SK-N-SH treated with all-trans-retinoic acid at 6 μM for 48 hours (cell line): ENCODE measurements at regions not wholly inside any gene's neighbourhood (a gene's known extent, or its start where the extent isn't known, plus 50 kb on each side); places are given as distances from the start of the nearest gene placed in this dataset.

Experiments used
- ARNTL ChIP-seq: fragments of 450-650 bp; formaldehyde crosslinking; IDR thresholded peaks from 2 replicates; pipeline ENCODE4 v1.5.0; 2020; ENCODE audit warnings: low read depth, mild to moderate bottlenecking, moderate library complexity, borderline replicate concordance
- CREB5 ChIP-seq: fragments of 250-450 bp; sonication (Bioruptor Pico); IDR thresholded peaks from 2 replicates; pipeline ENCODE4 v1.5.1; 2020; ENCODE audit warnings: low read depth, mild to moderate bottlenecking, moderate library complexity
- CSRNP3 ChIP-seq: fragments of 250-450 bp; sonication (Bioruptor Pico); IDR thresholded peaks from 2 replicates; pipeline ENCODE4 v1.5.1; 2021; ENCODE audit warnings: mild to moderate bottlenecking, moderate library complexity
- ESRRG ChIP-seq: fragments of 250-450 bp; sonication (Bioruptor Pico); IDR thresholded peaks from 2 replicates; pipeline ENCODE4 v1.6.1; 2021; ENCODE audit warnings: mild to moderate bottlenecking
- OSR1 ChIP-seq: fragments of 250-450 bp; sonication (Bioruptor Pico); IDR thresholded peaks from 2 replicates; pipeline ENCODE4 v1.8.0; 2022; ENCODE audit warnings: moderate library complexity, mild to moderate bottlenecking, inconsistent platforms
- TCF4 ChIP-seq: fragments of 250-450 bp; sonication (Bioruptor Pico); IDR thresholded peaks from 2 replicates; pipeline ENCODE4 v1.8.0; 2021; ENCODE audit warnings: mild to moderate bottlenecking, moderate library complexity, borderline replicate concordance
- ZC3H10 ChIP-seq: fragments of 250-450 bp; sonication (Bioruptor Pico); IDR thresholded peaks from 2 replicates; pipeline ENCODE4 v1.5.1; 2021; ENCODE audit warnings: mild to moderate bottlenecking, moderate library complexity
- ZNF70 ChIP-seq: fragments of 450-650 bp; formaldehyde crosslinking; IDR thresholded peaks from 2 replicates; pipeline ENCODE4 v1.5.0; 2020; ENCODE audit warnings: mild to moderate bottlenecking, moderate library complexity
- ZNF8 ChIP-seq: fragments of 450-650 bp; formaldehyde crosslinking; IDR thresholded peaks from 2 replicates; pipeline ENCODE4 v1.5.0; 2020; ENCODE audit warnings: mild to moderate bottlenecking, moderate library complexity
- TF ChIP-seq, protein P1 (sequence below): fragments of 250-450 bp; sonication (Bioruptor Pico); IDR thresholded peaks from 2 replicates; pipeline ENCODE4 v1.8.0; 2020; ENCODE audit warnings: mild to moderate bottlenecking, moderate library complexity, borderline replicate concordance

GRCh38 chr1:234961456-234962339 lies 166.9 kb downstream of the TOMM20 start:
- TF ChIP-seq ZC3H10 (peak; percentile 47; the same call in 1 of the 2 replicates), OSR1 (no peak), ARNTL (no peak), ESRRG (CRISPR knock-in tag) (no peak), CSRNP3 (no peak), ZNF8 (CRISPR knock-in tag) (no peak), CREB5 (CRISPR knock-in tag) (no peak), TCF4 (CRISPR knock-in tag) (no peak), ZNF70 (CRISPR knock-in tag) (no peak)
- TF ChIP-seq, protein P1, sequence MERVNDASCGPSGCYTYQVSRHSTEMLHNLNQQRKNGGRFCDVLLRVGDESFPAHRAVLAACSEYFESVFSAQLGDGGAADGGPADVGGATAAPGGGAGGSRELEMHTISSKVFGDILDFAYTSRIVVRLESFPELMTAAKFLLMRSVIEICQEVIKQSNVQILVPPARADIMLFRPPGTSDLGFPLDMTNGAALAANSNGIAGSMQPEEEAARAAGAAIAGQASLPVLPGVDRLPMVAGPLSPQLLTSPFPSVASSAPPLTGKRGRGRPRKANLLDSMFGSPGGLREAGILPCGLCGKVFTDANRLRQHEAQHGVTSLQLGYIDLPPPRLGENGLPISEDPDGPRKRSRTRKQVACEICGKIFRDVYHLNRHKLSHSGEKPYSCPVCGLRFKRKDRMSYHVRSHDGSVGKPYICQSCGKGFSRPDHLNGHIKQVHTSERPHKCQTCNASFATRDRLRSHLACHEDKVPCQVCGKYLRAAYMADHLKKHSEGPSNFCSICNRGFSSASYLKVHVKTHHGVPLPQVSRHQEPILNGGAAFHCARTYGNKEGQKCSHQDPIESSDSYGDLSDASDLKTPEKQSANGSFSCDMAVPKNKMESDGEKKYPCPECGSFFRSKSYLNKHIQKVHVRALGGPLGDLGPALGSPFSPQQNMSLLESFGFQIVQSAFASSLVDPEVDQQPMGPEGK (CRISPR knock-in tag), result no peak
